ENCODE measurements at regions not wholly inside any gene's neighbourhood (a gene's known extent, or its start where the extent isn't known, plus 50 kb on each side); places are given as distances from the start of the nearest gene placed in this dataset.

DNA sequence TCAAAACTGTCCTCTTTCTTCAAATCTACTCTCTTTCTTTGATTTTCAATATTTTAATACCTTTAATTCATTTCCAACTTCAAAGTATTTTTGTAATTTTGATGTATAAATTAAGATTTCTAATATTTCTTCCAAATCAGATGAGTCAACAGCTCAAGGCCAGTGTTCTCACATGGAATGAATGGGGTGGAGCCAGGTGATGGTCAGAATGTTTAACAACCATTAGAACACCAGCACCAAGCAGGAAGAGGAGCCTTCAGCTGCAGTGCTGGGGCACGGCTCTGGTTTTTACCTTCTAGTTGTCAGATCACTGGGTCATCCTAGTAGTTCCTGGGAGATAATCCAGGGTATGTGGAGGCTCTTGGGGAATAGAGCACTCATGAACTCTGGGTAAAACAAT is 494.5 kb upstream of the PDZRN3 start:
- Histone ChIP-seq H3K9me3 (no peaks in the 10 kb centered on the region), H3K4me1 (no peaks in the 10 kb centered on the region), H3K27me3 (replicated peaks; ENCODE audit: control insufficient read depth, insufficient read depth, low read length) (no peaks in the 10 kb centered on the region), H3K36me3 (ENCODE audit: control insufficient read depth, insufficient read depth, low read length) (no peaks in the 10 kb centered on the region), H3K4me3 (ENCODE audit: low read depth, low read length) (no peak overlapping the region)
- no peak overlapping the region for H3K27ac Mint-ChIP-seq (ENCODE audit: unreplicated experiment)
- ChIA-PET CTCF (no interaction called here), POLR2A (no interaction called here)
- TF ChIP-seq, protein P1, sequence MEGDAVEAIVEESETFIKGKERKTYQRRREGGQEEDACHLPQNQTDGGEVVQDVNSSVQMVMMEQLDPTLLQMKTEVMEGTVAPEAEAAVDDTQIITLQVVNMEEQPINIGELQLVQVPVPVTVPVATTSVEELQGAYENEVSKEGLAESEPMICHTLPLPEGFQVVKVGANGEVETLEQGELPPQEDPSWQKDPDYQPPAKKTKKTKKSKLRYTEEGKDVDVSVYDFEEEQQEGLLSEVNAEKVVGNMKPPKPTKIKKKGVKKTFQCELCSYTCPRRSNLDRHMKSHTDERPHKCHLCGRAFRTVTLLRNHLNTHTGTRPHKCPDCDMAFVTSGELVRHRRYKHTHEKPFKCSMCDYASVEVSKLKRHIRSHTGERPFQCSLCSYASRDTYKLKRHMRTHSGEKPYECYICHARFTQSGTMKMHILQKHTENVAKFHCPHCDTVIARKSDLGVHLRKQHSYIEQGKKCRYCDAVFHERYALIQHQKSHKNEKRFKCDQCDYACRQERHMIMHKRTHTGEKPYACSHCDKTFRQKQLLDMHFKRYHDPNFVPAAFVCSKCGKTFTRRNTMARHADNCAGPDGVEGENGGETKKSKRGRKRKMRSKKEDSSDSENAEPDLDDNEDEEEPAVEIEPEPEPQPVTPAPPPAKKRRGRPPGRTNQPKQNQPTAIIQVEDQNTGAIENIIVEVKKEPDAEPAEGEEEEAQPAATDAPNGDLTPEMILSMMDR (IDR thresholded peaks at IDR 0.05; ENCODE audit: insufficient read depth in 1 of 2, low read depth in 1 of 2, low read length in 1 of 2, severe bottlenecking in 1 of 2, unreplicated experiment in 1 of 2): no peak
- intact Hi-C loops (cut with micrococcal nuclease; ENCODE audit: unreplicated experiment): no loop called here
- H3K27me3 Mint-ChIP-seq (ENCODE audit: insufficient read depth, unreplicated experiment): peaks cover 4% of the 10 kb centered on the region
- H3K9me3 Mint-ChIP-seq (ENCODE audit: unreplicated experiment): no peaks in the 10 kb centered on the region
- H3K36me3 Mint-ChIP-seq (ENCODE audit: insufficient read depth, unreplicated experiment): no peaks in the 10 kb centered on the region
- BruUV-seq (replicated peaks): no TSS peak
- no peak for DNase-seq
- no peaks in the 10 kb centered on the region for H3K4me1 Mint-ChIP-seq (ENCODE audit: low read depth, unreplicated experiment)
- no peak overlapping the region for H3K4me3 Mint-ChIP-seq (ENCODE audit: unreplicated experiment)

DNA sequence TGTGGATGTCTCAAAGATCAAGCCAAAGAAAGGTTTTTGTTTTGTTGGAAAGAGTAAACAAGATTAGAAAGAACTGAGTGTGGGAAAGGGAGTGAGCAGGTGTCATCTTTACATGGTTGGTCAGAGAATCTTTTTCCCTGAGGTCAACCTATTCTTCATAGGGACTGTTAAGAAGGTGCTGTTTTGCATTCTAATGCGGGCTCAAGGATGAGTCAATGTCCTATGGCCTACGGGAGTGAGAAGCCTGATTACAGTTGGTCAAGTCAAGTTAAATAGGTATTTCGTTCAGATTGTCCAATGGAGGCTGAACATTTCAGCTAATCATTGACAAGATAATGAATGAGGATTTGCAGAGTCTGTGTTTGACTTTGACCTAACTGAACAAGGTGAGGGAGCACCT is 491.2 kb upstream of the PDZRN3 start:
- Histone ChIP-seq H3K36me3 (ENCODE audit: control insufficient read depth, insufficient read depth, low read length) (no peaks in the 10 kb centered on the region), H3K4me1 (no peaks in the 10 kb centered on the region), H3K9me3 (no peaks in the 10 kb centered on the region), H3K4me3 (ENCODE audit: low read depth, low read length) (no peak overlapping the region), H3K27me3 (replicated peaks; ENCODE audit: control insufficient read depth, insufficient read depth, low read length) (no peaks in the 10 kb centered on the region)
- TF ChIP-seq, protein P1 (IDR thresholded peaks at IDR 0.05; ENCODE audit: insufficient read depth in 1 of 2, low read depth in 1 of 2, low read length in 1 of 2, severe bottlenecking in 1 of 2, unreplicated experiment in 1 of 2): no peak
- H3K27me3 Mint-ChIP-seq (ENCODE audit: insufficient read depth, unreplicated experiment): peaks cover 4% of the 10 kb centered on the region
- no peak for DNase-seq
- intact Hi-C loops (cut with micrococcal nuclease; ENCODE audit: unreplicated experiment): no loop called here
- no peaks in the 10 kb centered on the region for H3K36me3 Mint-ChIP-seq (ENCODE audit: insufficient read depth, unreplicated experiment)
- no peak overlapping the region for H3K27ac Mint-ChIP-seq (ENCODE audit: unreplicated experiment)
- POLR2A ChIA-PET: no interaction called here
- BruUV-seq (replicated peaks): no TSS peak
- no peaks in the 10 kb centered on the region for H3K4me1 Mint-ChIP-seq (ENCODE audit: low read depth, unreplicated experiment)
- no peaks in the 10 kb centered on the region for H3K9me3 Mint-ChIP-seq (ENCODE audit: unreplicated experiment)
- CTCF ChIA-PET: no interaction called here
- H3K4me3 Mint-ChIP-seq (ENCODE audit: unreplicated experiment): no peak overlapping the region

DNA sequence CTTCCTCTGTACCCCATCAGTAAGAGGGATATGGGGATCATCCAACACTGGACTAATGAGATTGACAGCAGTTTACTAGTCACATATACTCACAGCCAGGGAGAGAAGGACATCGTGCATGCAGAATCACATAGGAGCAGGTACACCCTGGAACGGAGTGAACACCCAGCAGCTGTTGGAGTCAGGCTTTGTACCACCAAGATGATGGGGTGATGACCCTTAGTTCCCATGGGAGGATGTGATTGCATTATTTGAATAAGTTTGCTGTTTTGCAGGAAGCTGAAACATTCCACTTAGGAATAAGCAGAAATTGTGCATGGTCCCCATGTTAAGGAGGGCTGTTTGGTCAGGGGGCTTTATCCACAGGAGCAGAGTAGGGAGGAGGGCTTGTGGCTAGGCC is 482.7 kb upstream of the PDZRN3 start:
- TF ChIP-seq, protein P1 (IDR thresholded peaks at IDR 0.05; ENCODE audit: insufficient read depth in 1 of 2, low read depth in 1 of 2, low read length in 1 of 2, severe bottlenecking in 1 of 2, unreplicated experiment in 1 of 2): no peak
- H3K4me1 ChIP-seq: no peaks in the 10 kb centered on the region
- no peak overlapping the region for H3K4me3 ChIP-seq (ENCODE audit: low read depth, low read length)
- POLR2A ChIA-PET: no interaction called here
- CTCF ChIA-PET: no interaction called here
- DNase-seq: no peak
- Mint-ChIP-seq H3K27ac (ENCODE audit: unreplicated experiment) (no peak overlapping the region), H3K4me1 (ENCODE audit: low read depth, unreplicated experiment) (no peaks in the 10 kb centered on the region), H3K36me3 (ENCODE audit: insufficient read depth, unreplicated experiment) (no peaks in the 10 kb centered on the region), H3K27me3 (ENCODE audit: insufficient read depth, unreplicated experiment) (no peaks in the 10 kb centered on the region), H3K9me3 (ENCODE audit: unreplicated experiment) (no peaks in the 10 kb centered on the region), H3K4me3 (ENCODE audit: unreplicated experiment) (no peak overlapping the region)
- no peaks in the 10 kb centered on the region for H3K9me3 ChIP-seq
- BruUV-seq (replicated peaks): no TSS peak
- intact Hi-C loops (cut with micrococcal nuclease; ENCODE audit: unreplicated experiment): no loop called here
- H3K36me3 ChIP-seq (ENCODE audit: control insufficient read depth, insufficient read depth, low read length): no peaks in the 10 kb centered on the region
- no peaks in the 10 kb centered on the region for H3K27me3 ChIP-seq (replicated peaks; ENCODE audit: control insufficient read depth, insufficient read depth, low read length)

All from Caco-2 (cell line).